Amygdala (tissue), 56 donors: ENCODE measurements at regions not wholly inside any gene's neighbourhood (a gene's known extent, or its start where the extent isn't known, plus 50 kb on each side); places are given as distances from the start of the nearest gene placed in this dataset.

Experiments
- DNase-seq, 56 donors: peaks; one replicate each; lab custom pipeline; 2025; lab: John Stamatoyannopoulos, UW

DNA sequence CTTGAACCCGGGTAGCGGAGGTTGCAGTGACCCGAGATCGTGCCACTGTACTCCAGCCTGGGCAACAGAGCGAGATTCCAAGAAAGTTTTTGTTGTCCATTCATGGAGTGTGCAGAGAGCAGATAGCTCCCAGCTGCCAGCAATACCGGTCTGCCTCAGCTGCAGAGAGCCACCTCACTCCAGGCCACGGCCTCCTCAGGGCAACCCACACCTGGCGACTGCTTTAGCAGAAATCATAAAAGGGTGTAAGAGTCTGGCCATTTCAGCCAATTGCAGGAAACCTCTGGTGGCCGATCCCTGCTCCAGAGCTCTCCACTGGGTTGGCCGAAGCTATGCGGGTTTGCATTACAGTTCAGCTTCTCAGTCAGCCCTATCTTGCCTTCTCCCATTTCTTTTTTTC is 227.4 kb upstream of the BCOR start:
- DNase-seq, result no peak

DNA sequence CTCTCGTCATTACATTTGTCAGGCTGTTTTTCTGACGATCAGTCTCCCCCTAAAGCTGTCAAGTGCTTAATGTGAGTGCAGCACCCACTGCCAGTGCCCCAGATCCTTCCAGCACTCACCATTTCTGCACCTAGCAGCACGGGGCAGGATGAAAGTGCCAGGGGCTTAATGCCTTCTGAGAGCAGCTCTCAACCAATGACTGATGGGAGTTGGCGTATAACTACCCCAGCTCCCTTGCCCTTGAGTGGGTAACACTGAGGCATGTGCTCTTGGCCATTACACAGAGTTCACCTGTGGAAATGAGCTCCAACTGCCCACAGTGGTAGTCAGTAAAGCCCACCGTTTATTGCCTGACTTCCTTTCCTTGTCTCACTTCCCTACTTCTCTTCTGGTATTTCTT is 226.2 kb upstream of the BCOR start:
- no peak for DNase-seq

DNA sequence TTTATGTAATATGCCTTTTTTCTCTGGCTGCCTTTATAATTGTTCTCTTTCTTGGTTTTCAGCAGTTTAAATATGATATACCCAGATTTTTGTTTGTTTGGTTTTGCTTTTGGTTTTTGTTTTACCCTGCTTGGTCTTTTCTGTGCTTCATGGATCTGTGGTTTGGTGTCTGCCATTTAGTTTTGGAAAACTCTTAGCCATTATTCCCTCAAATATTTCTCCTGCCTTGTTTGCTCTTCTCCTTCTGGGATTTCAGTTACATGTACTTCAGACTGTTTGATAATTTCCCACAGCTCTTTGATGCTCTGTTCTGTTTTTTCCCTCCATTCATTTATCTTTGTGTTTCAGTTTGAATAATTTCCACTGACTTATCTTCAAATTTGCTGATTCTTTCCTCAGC is 223.1 kb upstream of the BCOR start:
- DNase-seq, result no peak

DNA sequence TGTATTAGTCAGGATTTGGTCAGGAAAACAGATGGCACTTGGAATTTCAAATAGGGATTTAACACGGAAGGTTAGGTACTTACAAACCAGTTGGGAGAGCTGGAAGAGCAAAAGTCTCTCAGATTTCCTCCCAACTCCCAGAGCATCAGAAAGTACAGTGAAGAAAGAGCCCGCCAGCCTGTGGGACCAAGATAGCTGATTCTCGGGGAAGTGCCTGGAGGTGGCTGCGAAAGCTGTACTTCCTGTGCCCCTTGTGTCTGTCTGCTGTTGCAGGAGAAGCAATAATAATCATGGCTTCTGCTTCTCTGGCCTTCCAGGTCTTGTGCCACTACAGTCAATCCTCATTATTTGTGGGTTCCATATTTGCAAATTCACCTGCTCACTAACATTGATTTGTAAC is 221.0 kb upstream of the BCOR start:
- DNase-seq, result no peak

DNA sequence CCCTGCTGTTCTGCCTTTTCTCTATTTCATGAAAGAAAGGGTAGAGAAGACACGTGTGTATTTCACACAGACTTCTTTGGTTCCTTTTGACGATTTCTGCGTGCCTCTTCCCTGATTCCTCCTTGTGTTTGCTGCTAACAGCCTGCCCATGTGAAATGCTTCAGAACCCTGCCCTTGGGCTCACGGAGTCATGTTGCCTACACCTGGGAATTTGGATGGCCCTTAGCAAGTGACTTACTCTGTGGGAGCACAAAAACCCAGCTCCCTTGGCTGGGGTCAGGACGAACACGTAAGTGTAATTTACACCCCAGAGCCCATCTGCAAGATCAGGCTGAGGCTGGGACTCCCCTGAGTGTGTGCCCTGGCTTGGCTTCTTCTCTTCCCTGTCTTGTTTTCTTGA is 220.3 kb upstream of the BCOR start:
- no peak for DNase-seq

GRCh38 chrX:40316502-40316901 is 218.7 kb upstream of the BCOR start:
- no peak for DNase-seq

DNA sequence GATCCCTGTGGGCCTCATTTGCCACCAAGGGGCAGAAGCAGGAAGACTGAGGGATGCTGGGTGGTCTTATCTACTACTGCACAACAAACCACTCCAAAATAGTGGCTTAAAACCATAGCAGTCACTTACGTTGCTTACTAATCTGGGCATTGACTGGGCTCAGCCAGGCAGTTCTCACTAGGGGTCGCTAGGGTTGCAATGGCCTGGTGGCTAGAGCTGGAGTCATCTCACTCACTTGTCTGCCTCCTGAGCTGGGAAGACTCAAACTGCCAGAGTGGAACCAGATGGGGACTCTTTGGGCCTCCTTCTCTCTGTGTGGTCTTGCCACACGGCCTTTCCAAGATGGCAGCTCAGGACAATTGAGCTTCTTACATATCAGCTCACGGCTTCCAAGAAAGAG is 216.3 kb upstream of the BCOR start:
- peak in 15 of 56 donors; percentile 0 to 18 (median 3) for DNase-seq

GRCh38 chrX:40313269-40313668 is 215.5 kb upstream of the BCOR start:
- no peak for DNase-seq

DNA sequence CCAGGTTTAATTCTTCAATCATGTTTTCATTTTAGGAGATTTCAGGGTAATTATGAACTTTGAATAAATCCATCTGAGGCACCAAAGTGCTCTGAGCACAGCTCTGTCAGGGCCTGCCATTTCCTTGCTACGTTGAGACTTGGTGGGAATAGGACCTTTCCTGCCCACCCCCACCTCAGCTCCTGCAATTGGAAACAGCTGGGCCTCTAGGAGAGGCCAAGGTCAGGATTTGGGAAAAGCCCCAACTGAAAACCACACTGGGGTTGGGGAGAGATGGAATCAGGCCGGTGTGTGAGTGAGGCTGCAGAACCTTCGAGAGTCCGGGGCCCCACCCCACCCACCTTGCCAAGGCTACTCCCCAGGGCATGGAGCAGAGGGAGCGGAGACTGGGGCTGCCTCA is 212.7 kb upstream of the BCOR start:
- DNase-seq, result no peak

DNA sequence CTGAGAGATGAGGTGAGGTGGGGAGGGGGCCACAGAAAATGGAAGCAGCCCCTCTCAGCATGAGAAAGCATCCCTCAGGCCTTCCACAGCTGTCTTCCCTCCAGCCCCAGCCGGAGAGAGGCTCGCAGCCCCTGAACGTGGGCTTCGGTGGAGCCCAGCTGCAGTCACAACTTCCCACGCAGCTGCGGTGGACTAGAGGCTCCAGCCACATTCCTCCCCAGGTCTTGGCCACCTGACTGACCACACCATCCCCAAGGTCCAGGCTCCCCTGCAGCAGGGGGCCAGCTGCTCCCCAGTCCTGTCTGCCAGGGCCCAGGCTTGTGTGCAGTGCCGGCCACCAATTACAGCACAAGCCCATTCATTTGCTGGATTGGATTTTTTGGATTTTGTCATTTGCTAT is 212.3 kb upstream of the BCOR start:
- DNase-seq, result no peak

DNA sequence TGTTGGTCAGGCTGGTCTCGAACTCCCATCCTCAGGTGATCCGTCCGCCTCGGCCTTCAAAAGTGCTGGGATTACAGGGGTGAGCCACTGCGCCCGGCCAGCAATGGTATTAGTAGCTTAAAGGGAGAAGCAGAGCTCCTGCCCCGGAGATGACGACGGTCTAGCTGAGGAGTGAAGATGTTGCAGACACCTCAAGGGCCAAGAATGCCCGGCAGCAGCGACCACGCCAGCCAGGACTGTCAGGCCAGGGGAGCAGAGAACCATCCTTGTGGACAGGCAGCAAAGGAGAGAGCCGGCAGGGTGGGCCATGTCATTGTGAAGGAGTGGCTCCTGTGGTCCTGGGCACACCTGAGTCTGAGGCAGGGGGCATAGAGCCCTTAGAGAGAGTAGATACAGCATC is 210.1 kb upstream of the BCOR start:
- no peak for DNase-seq

GRCh38 chrX:40304115-40304514 is 206.4 kb upstream of the BCOR start:
- DNase-seq, result no peak

GRCh38 chrX:40303256-40304077 is 205.7 kb upstream of the BCOR start:
- DNase-seq, result no peak

- no peak for DNase-seq
Measured at GRCh38 chrX:40300286-40300890, 202.6 kb upstream of the BCOR start.

GRCh38 chrX:40299641-40300046 is 201.9 kb upstream of the BCOR start:
- no peak for DNase-seq

GRCh38 chrX:40298572-40299479 is 201.1 kb upstream of the BCOR start:
- no peak for DNase-seq

DNA sequence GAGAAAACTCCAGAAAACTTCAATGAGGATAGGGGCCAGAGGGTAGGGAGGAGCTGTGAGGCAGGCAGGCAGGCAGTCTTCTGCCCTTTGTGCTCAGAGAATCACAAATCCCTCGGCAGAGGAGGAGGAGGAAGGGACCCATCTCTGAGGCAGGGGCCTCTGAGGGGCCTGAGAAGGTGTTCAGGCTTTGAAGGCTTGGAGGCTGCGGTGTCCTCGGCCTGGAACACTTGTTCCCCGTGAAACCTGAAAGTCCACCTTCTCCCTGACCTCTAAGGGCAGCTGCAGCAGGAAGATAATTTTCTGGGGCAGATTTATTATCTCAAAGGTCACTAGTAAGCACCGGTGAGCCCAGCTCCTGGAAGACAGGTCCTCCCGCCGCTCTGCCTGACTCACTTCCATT is 200.3 kb upstream of the BCOR start:
- DNase-seq, result no peak

DNA sequence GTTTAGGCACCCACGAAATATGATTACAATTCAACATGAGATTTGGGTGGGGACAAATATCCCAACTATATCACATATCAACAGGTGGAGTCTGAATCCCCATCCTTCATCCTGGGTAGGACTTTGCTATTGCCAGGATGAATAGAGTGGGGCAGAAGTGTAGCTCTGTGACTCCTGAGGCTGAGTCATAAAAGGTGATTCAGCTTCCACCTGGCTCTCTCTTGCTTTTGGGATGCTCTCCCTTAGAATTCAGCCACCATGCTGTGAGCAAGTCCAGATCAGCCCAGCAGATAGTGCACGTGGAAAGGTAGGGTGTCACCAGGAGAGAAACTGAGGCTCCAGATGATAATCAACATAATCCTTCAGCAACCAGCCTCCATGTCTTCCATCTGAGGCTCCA is 193.8 kb upstream of the BCOR start:
- DNase-seq, result no peak

DNA sequence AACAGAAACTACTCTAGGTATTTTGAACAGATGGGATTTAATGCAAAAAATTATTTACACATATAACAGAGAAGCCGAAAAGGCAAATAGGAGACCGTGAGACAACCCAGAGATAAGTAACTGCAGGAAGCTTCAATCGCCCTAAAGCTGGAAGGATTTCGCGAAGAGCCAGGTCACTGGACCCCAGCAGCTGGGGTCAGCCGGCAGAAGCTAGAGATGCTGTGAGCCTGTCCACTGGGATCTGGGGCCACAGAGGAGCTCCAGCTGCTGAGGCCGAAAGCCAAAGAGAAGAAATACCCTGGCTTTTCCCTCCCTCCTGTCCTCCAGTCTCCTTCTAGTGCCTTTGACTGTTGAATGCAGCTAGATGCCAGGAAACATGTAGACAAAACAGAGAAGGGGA is 192.8 kb upstream of the BCOR start:
- no peak for DNase-seq

DNA sequence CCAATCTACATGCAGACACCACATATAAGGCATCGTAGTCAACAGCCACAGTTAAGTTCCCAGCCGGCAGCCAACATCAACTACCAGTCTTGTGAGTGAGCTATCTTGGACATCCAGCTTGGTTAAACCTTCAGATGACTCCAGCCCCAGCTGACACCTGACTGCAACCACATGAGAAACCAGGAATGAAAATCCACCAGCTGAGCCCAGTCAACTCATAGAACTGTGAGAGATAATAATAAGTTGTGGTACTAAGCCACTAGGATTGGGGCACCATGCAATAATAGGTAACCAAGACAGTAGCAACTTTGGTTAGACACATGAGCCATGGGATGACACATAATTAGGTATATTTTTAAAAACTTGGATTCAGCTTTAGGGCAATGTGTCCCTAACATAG is 188.1 kb upstream of the BCOR start:
- no peak for DNase-seq

DNA sequence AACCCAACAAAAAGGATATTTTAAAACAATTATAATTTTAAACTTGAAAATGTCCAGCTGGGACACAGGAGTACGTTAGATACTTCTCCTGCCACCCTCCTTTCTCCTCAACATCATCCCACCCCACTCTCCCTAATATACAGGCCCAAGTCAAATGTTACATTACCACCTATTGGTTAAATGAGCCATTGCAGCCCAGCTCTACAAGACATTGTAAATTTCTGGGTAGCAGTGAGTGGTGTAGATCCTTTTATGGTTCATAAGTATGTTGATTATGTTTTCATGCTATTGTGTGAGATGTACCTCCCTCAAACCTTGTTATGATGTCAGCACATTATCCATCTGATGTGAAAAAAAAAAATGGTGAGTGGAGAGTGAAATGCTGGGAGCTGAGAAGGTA is 187.1 kb upstream of the BCOR start:
- DNase-seq, result no peak
